Astrocyte (in vitro differentiated cells and primary cell): ENCODE measurements at regions not wholly inside any gene's neighbourhood (a gene's known extent, or its start where the extent isn't known, plus 50 kb on each side); places are given as distances from the start of the nearest gene placed in this dataset.

Experiments
- CTCF ChIP-seq: IDR thresholded peaks from 2 replicates; pipeline ENCODE4 v1.5.1; 2011; ENCODE audit warnings: low read depth, mild to moderate bottlenecking, inconsistent platforms, low read length, moderate library complexity; ENCODE audit not compliant: insufficient read depth
- EZH2 ChIP-seq: IDR thresholded peaks from 2 replicates; pipeline ENCODE4 v1.6.1; 2012; ENCODE audit warnings: mild to moderate bottlenecking, low read length, inconsistent platforms; ENCODE audit not compliant: insufficient read depth

GRCh38 chrX:147228153-147228552 is 413.6 kb upstream of the CXorf51A start:
- TF ChIP-seq CTCF (no peak), EZH2 (no peak)
